ENCODE measurements at regions not wholly inside any gene's neighbourhood (a gene's known extent, or its start where the extent isn't known, plus 50 kb on each side); places are given as distances from the start of the nearest gene placed in this dataset.

- Mint-ChIP-seq H3K9me3 (ENCODE audit: unreplicated experiment) (no peaks in the 10 kb centered on the region), H3K36me3 (ENCODE audit: unreplicated experiment) (no peaks in the 10 kb centered on the region), H3K4me3 (ENCODE audit: unreplicated experiment) (no peak overlapping the region), H3K4me1 (ENCODE audit: unreplicated experiment) (no peaks in the 10 kb centered on the region), H3K27ac (ENCODE audit: unreplicated experiment) (no peak overlapping the region), H3K27me3 (ENCODE audit: unreplicated experiment) (peaks cover 11% of the 10 kb centered on the region)
- no peak for DNase-seq (ENCODE audit: extremely low spot score, unreplicated experiment)
- TF ChIP-seq CTCF (IDR thresholded peaks at IDR 0.05), result no peak
Measured at GRCh38 chr12:107337346-107338095, 244.2 kb upstream of the CRY1 start.

- H3K36me3 Mint-ChIP-seq (ENCODE audit: unreplicated experiment), result no peaks in the 10 kb centered on the region
- DNase-seq (ENCODE audit: extremely low spot score, unreplicated experiment), result no peak
- no peaks in the 10 kb centered on the region for H3K9me3 Mint-ChIP-seq (ENCODE audit: unreplicated experiment)
- no peak overlapping the region for H3K4me3 Mint-ChIP-seq (ENCODE audit: unreplicated experiment)
- no peaks in the 10 kb centered on the region for H3K4me1 Mint-ChIP-seq (ENCODE audit: unreplicated experiment)
- no peak overlapping the region for H3K27ac Mint-ChIP-seq (ENCODE audit: unreplicated experiment)
- no peak for TF ChIP-seq CTCF (IDR thresholded peaks at IDR 0.05)
- H3K27me3 Mint-ChIP-seq (ENCODE audit: unreplicated experiment), result peaks cover 11% of the 10 kb centered on the region
Measured at GRCh38 chr12:107339487-107339886, 246.1 kb upstream of the CRY1 start.

- TF ChIP-seq CTCF (IDR thresholded peaks at IDR 0.05), result no peak
- H3K4me3 Mint-ChIP-seq (ENCODE audit: unreplicated experiment), result no peak overlapping the region
- DNase-seq (ENCODE audit: extremely low spot score, unreplicated experiment), result no peak
- H3K27me3 Mint-ChIP-seq (ENCODE audit: unreplicated experiment), result peaks cover 11% of the 10 kb centered on the region
- no peaks in the 10 kb centered on the region for H3K9me3 Mint-ChIP-seq (ENCODE audit: unreplicated experiment)
- no peak overlapping the region for H3K27ac Mint-ChIP-seq (ENCODE audit: unreplicated experiment)
- H3K36me3 Mint-ChIP-seq (ENCODE audit: unreplicated experiment), result no peaks in the 10 kb centered on the region
- no peaks in the 10 kb centered on the region for H3K4me1 Mint-ChIP-seq (ENCODE audit: unreplicated experiment)
Measured at GRCh38 chr12:107339932-107340331, 246.6 kb upstream of the CRY1 start.

- no peaks in the 10 kb centered on the region for H3K4me1 Mint-ChIP-seq (ENCODE audit: unreplicated experiment)
- H3K9me3 Mint-ChIP-seq (ENCODE audit: unreplicated experiment), result no peaks in the 10 kb centered on the region
- DNase-seq (ENCODE audit: extremely low spot score, unreplicated experiment), result no peak
- H3K4me3 Mint-ChIP-seq (ENCODE audit: unreplicated experiment), result no peak overlapping the region
- no peaks in the 10 kb centered on the region for H3K36me3 Mint-ChIP-seq (ENCODE audit: unreplicated experiment)
- no peak for TF ChIP-seq CTCF (IDR thresholded peaks at IDR 0.05)
- H3K27ac Mint-ChIP-seq (ENCODE audit: unreplicated experiment), result no peak overlapping the region
- H3K27me3 Mint-ChIP-seq (ENCODE audit: unreplicated experiment), result peaks cover 8% of the 10 kb centered on the region
Measured at GRCh38 chr12:107340898-107341297, 247.5 kb upstream of the CRY1 start.

- Mint-ChIP-seq H3K27me3 (ENCODE audit: unreplicated experiment) (peaks cover 4% of the 10 kb centered on the region), H3K4me1 (ENCODE audit: unreplicated experiment) (no peaks in the 10 kb centered on the region), H3K36me3 (ENCODE audit: unreplicated experiment) (no peaks in the 10 kb centered on the region), H3K27ac (ENCODE audit: unreplicated experiment) (no peak overlapping the region), H3K4me3 (ENCODE audit: unreplicated experiment) (no peak overlapping the region), H3K9me3 (ENCODE audit: unreplicated experiment) (no peaks in the 10 kb centered on the region)
- DNase-seq (ENCODE audit: extremely low spot score, unreplicated experiment), result no peak
- no peak for TF ChIP-seq CTCF (IDR thresholded peaks at IDR 0.05)
Measured at GRCh38 chr12:107344035-107344808, 250.9 kb upstream of the CRY1 start.

Data from osteocyte (in vitro differentiated cells).